ENCODE measurements at regions not wholly inside any gene's neighbourhood (a gene's known extent, or its start where the extent isn't known, plus 50 kb on each side); places are given as distances from the start of the nearest gene placed in this dataset.

DNA sequence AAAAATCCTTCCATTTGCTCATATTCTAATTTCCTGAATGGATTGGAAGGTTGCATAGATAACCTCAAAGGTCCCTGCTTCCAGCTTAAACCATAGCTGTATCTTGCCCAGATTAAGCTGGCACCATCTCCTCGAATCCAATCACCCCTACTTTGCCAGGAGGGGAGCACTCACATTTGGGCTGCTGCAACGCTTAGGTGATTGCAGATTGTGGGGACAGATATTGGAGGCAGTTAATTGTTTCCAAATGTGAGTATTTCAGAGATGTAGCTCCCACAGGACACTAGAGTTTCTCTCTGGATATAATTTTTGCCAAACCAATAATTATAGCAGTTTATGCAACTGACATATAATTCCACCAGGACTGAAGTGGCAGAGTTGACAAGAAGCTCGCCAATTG is 53.5 kb upstream of the ACSL1 start:
- no peak for DNase-seq (ENCODE audit: low read depth in 2 of 2)

DNA sequence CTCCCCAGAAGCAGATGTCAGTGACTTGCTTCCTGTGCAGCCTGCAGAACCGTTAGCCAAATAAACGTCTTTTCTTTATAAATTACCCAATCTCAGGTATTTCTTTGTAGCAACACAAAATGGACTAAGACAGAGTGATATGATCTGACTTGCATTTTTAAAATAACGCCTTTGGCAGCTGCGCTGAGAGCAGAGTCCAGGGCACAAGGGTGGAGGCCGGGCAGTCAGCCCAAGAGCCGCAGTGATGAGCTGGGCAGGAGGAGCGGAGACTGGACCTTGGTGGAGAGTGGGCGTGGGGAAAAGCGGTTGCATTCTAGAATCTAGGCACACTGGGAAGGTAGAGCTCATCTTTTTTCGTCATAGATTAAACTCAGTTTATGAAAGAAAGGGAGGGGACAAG is 56.5 kb upstream of the ACSL1 start:
- no peak for DNase-seq (ENCODE audit: low read depth in 2 of 2)

DNA sequence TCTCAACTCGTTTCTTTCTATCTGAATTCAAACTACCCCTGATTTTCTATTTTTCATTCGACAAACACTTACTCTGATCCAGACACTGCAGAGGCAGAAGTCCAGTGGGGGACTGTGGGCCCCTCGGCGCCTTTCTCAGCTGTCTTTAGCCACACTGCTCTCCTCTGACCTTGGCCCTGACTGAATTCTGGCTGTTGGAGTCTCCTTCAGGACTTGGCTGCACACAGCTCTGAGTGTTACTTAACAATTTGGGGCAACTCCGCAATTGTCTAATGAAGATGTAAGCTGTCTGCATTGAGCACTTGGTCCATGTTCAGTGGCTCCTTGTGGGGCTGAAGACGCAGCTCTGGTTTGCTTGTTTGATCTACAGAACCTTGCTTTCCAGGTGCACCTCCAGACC is 57.3 kb upstream of the ACSL1 start:
- DNase-seq (ENCODE audit: low read depth in 2 of 2) = no peak

DNA sequence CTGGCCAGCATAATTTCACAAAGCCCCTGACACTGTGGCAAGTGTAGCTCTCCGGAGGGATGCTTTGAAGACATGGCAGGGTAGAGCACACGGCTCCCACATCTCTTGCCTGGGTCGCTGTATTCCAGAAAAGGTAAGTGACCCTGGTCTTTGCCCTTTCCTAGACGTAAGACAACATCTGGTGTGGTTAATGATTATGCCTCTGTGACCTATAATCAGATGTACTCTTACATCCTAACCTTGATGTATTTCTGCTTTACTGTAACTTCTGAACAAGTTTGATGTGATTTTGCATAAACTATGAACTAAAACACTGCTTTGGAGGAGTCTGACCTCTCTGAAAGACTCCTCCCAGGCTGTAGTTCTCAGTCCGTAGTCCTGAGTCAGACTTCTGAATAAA is 59.1 kb upstream of the ACSL1 start:
- no peak for DNase-seq (ENCODE audit: low read depth in 2 of 2)

DNA sequence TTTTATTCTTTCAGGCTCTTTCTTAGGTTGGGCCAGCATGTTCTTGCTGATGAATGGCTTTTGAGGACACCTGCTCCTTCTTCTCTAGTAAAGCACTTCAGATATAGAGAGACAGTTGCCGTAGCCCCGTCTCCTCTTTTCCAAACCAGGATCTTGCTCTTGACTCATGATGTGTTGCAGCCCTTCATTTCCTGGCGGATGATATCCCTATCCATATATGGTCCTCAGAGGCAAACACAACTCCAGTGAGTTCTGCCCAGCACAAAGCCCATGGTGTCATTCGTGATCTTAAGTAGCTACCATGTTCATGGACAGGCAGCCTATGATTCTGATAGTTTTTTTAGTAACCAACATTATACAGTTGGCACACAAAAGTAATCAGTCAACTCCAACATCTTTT is 59.8 kb upstream of the ACSL1 start:
- no peak for DNase-seq (ENCODE audit: low read depth in 2 of 2)

DNA sequence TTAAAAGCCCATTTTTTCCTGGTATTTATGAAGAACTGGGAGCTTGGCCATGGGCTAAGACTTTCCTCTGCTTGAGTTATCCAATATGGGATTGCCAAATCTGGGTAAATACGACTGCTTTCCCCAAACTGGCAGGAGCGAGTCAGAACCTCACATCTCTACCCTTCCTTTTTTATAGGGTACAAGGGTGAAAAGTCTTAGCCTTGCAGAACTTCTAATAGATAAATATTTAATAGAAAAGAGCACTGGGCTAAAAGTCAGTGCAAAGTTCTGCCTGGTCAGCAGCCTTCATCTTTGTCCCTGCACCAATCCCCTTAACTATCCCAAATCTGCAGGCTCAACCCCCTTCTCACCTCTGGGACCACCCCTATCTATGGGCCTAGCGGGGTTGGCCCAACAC is 61.6 kb upstream of the ACSL1 start:
- no peak for DNase-seq (ENCODE audit: low read depth in 2 of 2)

DNA sequence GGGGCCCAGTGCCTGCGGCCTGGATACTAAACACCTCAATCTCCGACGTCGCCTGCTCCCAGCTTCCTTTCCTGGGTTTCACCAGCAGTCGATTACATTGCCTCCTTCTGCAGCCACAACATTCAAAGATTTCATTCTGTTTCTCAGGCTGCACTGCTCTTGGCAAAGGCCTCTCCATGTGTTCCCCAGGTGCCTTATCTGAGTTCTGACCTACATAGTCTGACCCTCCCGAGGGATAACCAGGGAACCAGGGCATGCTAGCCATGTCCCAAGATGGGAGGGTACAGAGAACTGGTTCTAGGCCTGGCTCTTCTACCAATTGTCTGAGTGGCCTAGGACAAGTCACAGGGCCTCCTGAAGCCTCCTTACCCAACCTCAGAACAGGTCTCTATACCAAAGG is 62.2 kb upstream of the ACSL1 start:
- DNase-seq (ENCODE audit: low read depth in 2 of 2) = no peak

DNA sequence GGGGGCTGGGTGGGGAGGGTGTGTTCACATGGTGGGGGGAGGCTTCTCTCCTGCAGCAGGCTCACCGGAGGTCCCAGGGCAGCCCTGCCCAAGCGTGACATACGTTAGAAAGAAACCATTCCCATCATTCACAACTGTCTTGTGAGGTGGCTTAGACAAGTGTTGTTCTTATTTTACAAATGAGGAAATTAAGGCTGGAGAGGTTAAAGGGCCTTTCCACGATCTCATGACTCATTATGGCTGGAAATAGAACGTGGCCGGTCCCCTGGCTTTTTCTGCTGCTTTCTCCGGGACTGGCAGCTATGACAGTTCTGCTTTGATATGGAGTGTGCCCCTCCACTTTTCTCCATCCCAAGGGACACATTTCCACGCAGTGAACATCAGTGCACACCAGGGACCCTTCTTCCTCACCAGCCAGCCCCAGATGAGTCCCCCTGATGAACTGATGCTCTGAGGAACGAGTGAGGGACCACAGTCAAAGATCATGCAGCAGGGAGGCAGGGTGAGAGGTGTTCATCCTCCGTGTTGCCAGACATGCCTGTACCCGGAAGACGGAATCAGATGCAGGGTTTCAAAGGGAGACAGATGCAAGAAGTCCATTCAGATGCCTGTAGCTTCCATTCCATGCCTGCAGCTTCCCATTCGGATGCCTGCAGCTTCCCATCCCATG is 64.0 kb upstream of the ACSL1 start:
- no peak for DNase-seq (ENCODE audit: low read depth in 2 of 2)

DNA sequence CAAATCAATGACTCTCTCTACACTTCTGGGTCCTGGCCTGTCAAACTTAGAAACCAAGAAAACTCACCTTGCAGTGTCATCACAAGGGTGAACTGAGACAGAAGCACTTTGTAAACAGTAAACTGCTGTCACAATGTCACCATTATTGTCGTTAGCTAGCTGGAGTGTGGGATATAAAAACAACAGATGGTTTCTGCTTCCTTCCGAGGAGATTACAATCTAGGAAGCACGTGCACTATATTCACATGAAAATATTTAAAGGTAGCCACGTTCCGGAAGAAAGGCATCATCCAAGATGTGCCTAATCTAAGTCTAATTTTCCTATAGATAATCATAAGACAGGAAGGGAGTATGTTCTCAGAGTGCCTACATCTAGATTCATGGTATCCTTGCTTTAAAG is 64.7 kb upstream of the ACSL1 start:
- DNase-seq (ENCODE audit: low read depth in 2 of 2) = no peak

DNA sequence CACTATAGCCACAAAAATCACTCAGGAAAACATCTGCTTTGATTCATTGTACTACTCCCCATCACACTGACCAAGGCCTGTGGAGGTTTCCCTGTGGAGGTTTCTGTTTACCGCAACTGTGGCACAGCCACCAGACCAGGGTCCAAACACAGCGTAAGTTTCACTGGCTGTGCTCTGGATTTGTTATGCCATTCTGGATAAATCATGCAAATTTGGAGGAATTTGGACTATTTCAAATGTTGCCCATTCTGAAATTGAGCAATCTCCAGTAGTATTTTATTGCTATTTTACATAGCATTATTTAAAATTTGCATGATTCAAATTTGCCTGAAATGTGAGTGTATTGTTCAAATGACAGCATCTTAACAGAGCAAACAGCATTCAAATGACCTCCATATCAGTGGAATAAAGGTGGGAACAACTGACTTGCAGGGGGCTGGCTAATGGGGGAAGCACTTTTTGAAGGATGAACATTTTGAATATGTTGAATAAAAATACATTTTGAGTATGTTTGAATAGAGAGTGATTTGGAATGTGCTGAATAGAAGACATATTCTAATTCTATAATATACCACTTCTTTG is 66.1 kb upstream of the ACSL1 start:
- DNase-seq (ENCODE audit: low read depth in 2 of 2) = no peak

DNA sequence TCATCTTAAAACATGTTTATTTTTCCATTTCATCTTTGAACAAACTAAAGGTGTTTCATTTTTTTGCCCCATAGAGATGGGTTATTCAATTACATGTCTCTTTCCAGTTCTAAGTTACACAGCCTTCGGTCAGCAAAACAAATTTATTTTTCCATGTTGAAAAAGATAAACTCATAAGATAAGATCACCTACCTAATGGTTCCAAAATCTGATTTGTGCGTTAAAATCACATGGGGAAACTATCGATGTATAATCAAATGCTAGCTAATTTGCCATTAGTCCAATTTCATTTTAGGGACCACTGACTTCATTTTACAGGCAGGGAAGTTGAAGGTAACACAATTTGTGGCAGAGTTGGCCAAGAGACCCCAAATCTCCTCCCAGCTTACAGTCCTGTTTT is 67.2 kb upstream of the ACSL1 start:
- no peak for DNase-seq (ENCODE audit: low read depth in 2 of 2)

DNA sequence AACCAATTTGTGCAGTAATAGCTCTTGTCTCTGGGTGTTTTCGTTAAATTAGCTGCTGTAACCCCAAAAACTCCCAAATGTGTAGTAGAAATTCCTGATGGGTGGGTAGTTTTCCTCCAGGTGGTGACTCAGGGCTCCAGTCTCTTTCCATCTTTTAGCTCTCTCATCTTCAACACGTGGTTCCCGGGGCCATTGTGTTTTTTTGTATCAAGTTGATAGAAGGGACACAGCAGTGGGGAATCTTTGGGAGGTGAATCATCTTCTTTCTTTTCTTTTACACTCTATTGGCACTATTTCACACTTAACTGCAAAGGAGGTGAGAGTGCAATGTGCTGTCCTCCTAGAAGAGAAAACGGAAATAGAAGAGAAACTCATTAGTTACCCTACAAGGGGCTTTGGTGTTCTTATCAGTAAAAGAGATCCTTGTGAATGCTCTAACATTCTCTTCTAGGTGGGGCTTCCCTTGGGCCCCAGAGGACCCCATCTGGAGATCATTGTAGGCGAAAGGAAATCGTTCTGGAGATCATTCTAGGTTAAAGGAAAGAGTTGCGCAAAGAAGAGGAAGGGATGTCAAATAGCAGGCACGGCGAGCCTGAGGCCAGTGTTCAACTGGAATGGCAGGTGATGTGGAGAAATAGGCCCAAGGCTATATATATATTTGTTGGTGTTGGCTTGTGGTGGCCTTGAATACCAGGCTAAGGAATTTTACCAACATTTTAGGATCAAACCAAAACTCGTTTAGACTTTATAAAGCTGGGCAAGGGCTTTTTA is 68.2 kb upstream of the ACSL1 start:
- DNase-seq (ENCODE audit: low read depth in 2 of 2) = no peak

DNA sequence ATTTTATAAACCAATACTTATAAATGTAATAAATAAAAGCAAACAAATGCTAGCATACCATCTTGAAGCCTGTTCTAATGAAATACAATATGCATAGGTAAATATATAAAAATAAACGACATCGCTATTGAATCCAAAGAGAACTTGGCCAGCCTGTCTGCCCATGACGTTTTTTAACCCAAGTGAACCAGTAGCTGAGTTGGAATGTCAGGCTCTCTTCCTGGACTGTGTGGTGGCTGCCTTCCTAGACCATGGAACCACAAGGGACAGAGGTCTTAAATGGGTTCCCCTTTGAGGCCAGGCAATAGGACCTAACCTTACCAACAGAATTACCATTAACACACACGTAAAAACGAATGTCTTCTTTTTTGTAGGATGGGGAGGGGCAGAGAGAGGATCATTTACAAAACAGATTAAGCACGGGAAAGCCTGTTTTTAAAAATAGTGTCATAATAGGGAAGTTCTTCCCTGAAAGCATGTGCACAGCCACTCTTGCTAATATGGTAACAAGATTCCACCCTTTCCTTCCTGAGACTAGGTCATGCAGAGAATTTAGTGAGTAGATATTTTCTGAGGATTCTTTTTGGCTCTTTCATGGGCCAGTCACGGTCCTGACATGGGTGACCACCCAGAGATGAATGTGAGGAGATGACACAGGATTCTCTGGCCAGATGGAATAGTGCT is 69.4 kb upstream of the ACSL1 start:
- DNase-seq (ENCODE audit: low read depth in 2 of 2) = no peak

DNA sequence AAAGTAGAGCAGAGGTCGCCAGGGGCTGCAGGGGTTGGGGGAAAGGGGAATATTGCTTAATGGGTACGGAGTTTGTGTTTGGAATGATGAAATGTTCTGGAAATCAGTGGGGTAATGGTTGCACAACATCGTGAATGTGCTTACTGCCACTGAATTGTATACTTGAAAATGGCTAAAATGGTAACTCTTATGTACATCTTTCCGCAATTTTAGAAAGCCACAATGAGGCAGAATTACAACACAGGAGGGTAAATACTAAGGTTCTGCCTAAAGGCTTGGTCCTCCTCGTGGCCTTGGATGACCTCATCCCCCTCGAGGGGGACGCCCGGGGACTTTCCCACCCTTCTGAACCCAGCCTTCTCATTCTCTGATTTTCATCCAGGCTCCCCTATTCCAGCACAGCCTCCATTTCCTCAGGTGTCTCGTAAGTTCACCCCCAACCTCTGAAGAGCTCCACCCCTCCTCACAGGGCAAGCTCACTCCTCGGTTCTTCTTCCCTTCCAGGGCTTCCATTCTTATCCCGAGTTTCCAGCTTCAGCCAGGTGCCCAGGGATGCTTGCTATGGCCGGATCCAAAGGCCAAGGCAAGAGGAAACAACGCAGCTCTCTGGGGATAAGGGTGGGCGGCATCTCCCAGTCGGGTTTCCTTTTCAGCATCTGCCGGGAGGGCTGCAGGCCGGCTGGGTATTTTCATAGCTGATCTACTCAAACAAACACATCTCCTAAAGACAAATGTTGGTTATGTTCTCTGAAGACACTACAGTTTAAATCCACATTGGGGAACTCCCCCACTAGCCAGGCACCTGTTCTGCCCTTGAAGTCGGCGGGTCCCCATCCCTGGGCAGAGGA is 71.3 kb upstream of the ACSL1 start:
- DNase-seq (ENCODE audit: low read depth in 2 of 2) = no peak

DNA sequence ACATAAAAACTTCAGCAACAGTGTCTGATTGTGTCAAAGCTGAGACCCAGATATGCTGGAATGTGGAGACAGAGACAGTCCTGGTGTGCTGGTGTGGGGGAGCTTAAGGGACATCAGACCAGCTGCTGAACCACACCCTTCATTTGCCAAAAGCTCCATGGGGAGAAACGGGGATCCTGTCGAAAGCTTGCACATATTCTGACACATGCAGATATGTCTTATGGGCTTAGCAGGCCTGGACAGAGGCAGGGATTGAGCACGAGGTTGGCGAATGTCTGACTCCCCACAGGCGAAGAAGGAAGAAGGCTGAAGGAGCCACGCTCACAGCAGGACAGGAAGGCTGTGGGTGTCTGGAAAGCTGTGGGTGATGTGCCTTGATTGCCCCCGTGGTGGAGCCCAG is 72.1 kb upstream of the ACSL1 start:
- no peak for DNase-seq (ENCODE audit: low read depth in 2 of 2)

DNA sequence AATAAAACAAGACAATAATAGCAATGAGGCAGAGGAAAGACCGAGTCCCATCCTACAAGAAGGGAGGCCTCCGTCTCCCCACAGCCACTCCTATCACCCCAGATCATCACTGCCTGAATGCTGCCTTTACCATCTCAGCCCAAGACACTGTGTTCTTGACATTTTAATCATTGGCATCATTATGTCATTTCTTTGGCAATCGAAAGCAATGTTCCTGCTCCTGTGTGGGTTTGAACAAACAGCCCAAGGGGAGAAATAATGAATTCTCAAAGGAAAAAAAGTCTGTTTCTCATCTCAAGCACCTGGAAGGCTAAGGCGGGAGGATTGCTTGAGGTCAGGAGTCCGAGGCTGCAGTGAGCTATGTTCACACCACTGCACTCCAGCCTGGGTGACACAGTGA is 73.0 kb upstream of the ACSL1 start:
- no peak for DNase-seq (ENCODE audit: low read depth in 2 of 2)

DNA sequence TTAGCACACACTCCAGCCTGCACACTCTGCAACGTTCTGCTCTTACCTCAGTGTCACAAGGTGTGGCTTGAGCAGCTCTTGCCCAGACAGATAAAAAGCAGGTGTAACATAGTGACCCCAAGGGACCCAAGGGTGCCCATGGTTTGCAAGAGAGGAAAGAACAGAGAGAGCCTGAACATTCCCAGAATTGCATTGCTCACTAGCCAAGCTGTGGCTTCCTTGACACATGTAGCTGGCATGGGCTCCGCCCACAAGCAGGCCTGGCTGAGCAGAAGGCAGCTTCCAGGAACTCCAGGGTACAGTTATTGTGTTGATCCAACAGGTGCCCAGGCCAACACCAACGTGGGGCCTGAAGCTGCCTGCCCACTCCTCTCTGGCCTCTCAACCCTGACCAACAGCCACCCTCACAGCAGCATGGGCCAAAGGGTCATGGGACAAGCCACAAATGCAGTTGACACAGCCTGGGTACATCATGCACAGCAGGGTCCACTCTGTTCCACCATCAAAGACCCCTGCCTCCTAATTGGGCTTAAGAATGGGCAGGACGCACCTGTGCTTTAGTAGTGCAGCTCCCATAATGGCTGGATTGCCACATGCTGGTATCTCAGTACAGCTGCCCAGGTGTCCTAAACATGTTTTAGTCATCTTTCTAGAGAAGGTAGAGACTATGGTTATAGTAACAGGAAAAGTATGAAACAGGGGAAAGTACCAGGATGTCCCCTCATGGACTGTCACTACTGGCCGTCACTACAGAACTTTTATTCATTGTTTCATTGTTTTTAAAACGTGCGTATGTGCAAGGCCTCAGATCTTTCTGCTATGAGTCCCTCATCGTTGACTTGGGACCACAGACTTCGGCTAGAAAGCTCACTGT is 73.7 kb upstream of the ACSL1 start:
- no peak for DNase-seq (ENCODE audit: low read depth in 2 of 2)

DNA sequence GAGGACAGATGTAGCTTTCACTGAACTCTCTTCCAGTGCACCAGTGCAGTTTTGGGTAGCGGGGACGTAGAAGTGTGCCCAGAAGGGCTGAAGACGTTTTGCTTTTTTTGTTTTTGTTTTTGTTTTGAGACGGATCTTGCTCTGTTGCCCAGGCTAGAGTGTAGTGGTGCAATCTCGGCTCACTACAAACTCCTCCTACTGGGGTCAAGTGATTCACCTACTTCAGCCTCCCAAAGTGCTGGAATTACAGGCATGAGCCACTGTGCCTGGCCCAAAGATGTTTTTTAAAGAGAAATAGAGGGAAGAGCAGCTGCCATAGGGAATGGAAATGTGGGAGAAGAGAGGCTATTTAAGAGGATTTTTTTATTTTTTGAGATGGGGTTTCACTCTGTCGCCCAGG is 74.4 kb upstream of the ACSL1 start:
- no peak for DNase-seq (ENCODE audit: low read depth in 2 of 2)

DNA sequence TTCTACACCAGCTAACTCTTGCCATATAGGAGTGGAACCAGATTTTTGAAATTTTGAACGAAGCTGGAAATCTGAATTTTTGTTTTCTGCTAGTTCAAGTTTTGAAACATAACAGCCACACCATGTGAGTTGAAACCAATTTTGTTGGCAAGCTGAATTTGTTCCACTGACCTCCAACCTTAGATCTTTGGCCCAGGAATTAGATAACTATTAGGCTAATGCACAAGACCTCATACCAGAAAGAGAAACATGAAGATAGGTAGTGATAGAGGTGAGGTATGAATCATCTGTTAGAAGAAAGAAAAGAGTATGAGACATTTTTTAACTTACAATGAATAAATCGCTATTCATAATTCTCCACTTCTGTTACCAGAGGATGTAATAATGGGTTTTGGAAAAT is 76.8 kb upstream of the ACSL1 start:
- no peak for DNase-seq (ENCODE audit: low read depth in 2 of 2)

DNA sequence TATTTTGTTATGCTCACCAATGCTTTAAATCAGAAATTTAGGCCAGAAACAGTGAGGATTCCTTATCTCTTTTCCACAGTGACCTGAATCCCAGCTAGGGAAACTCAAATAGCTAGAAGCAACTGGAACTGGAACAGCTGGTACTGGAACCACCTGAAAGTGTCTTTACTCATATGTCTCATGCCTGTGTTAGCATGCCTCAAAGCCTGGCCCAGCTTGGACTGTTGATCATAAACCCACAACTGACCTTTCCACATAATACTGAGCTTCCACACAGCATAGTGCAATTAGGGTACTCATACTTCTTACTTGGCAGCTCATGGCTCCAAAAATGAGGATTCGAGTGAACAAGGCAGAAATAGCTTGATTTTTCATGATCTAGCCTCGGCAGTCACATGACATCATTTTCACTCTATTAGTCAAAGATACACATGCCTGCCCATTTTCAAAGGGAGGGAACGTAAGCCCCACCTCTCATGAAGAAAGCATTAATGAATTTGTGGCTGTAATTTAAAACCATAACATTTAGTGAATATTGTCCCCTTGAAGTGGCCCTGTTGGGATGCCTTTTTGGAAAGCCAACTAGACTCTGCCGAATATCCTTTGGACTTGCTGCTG is 80.8 kb upstream of the ACSL1 start:
- no peak for DNase-seq (ENCODE audit: low read depth in 2 of 2)

Measured in stimulated activated CD4-positive, alpha-beta T cell treated with anti-CD3 and anti-CD28 coated beads, Interleukin-12 subunit alpha, Interleukin-12 subunit beta, amount 100 ng/mL, for 24 hours (primary cell).